ENCODE measurements at regions not wholly inside any gene's neighbourhood (a gene's known extent, or its start where the extent isn't known, plus 50 kb on each side); places are given as distances from the start of the nearest gene placed in this dataset.

DNA sequence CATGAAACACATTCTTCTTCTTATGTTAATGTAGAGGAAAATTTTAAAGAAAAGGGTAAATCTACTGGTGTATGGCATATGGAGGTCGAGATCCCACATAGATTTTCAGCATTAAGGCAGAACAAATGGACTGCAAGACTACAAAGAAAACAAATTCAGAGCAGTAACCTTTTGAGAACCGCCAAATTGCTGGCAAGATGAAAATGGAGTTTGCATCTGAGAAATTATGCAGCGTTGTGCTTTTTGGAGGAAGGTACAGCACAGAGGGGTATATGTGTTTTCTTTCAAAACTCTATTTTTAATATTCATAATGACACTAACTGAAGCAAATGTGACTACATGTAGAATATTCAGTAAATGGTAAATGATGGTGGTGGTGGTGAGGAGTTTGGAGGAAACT lies 59.0 kb upstream of the PARD3B start:
- TF ChIP-seq POLR2A (IDR thresholded peaks at IDR 0.05), result no peak
- TF ChIP-seq, protein P1, sequence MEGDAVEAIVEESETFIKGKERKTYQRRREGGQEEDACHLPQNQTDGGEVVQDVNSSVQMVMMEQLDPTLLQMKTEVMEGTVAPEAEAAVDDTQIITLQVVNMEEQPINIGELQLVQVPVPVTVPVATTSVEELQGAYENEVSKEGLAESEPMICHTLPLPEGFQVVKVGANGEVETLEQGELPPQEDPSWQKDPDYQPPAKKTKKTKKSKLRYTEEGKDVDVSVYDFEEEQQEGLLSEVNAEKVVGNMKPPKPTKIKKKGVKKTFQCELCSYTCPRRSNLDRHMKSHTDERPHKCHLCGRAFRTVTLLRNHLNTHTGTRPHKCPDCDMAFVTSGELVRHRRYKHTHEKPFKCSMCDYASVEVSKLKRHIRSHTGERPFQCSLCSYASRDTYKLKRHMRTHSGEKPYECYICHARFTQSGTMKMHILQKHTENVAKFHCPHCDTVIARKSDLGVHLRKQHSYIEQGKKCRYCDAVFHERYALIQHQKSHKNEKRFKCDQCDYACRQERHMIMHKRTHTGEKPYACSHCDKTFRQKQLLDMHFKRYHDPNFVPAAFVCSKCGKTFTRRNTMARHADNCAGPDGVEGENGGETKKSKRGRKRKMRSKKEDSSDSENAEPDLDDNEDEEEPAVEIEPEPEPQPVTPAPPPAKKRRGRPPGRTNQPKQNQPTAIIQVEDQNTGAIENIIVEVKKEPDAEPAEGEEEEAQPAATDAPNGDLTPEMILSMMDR (IDR thresholded peaks at IDR 0.05), result no peak

All from stomach (tissue), 4 donors.